ENCODE measurements at regions not wholly inside any gene's neighbourhood (a gene's known extent, or its start where the extent isn't known, plus 50 kb on each side); places are given as distances from the start of the nearest gene placed in this dataset.
"Not testable (repeated sequence)": the region's sequence is repeated elsewhere in the genome, so short reads cannot be mapped to it uniquely, and the experiment has no call there.

- DNase-seq = no peak
Measured at GRCh38 chr5:135154197-135154596, 120.2 kb upstream of the PITX1 start.

DNA sequence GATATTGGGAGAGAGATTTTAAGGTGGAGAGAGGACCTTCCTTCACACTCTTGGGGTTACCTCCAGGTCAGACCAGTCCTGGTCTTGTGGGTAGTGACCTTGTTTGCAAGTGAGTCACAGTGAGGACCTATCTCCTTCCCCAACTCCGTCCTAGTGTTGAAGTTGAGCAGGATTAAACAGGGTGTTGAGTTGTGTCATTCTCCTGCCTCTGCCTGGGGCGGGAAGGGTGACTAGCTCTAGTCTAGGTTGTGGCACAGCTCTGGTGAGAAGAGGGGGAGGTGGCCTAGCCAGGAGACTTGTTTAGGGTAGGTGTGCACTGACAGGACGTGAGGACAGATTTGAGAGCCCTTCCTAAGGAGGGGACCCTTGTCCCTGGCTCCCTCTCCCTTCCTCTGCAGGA lies 119.6 kb upstream of the PITX1 start:
- DNase-seq = no peak

DNA sequence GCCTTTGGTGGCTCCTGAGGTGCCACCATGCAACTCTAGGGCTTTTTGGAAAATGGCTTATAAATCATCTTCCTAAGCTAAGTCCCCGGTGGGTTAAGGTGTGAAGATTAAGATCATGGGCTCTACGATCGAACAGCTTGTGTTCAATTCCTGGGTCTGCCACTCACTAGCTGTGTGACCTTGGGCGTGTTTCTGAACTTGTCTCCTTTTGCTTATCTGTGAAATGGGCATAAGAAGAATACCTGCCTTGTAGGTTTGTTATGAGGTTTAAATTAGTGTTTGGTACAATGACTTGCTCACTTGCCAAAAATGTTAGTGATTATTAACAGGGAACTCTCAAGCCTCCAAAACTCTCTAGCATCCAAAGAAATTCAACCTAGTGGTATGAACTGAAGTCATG lies 119.2 kb upstream of the PITX1 start:
- DNase-seq = no peak

DNA sequence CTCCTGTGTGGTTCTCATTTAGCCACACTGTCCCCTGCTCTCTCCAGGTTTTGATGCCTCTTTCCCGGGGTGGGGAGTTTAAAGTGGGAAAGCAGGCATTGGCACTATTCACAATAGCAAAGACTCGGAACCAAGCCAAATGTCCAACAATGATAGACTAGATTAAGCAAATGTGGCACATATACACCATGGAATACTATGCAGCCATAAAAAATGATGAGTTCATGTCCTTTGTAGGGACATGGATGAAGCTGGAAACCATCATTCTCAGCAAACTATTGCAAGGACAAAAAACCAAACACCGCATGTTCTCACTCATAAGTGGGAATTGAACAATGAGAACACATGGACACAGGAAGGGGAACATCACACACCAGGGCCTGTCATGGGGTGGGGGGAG lies 117.6 kb upstream of the PITX1 start:
- not testable (repeated sequence) for DNase-seq

- no peak for DNase-seq
Measured at GRCh38 chr5:135151256-135151655, 117.2 kb upstream of the PITX1 start.

DNA sequence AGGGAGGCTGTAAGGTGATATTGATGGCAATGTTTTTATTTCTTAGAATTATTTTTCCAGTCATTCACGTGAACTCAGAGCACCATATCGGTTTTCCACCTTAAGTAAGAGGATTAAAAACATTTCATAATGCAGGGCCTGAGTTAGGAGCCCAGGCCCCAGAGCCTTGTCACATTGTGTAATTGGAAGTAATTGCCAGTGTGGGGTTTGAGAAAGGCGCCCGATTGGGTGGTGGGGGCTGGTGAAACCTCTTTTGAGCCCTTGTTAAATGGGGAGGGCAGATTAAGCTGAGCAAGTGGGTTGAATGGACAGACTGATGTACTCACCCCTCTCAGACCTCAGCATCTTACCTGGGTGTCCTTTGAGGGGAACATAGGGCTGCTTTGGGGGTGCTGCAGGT lies 116.7 kb upstream of the PITX1 start:
- DNase-seq = peak; percentile 45

DNA sequence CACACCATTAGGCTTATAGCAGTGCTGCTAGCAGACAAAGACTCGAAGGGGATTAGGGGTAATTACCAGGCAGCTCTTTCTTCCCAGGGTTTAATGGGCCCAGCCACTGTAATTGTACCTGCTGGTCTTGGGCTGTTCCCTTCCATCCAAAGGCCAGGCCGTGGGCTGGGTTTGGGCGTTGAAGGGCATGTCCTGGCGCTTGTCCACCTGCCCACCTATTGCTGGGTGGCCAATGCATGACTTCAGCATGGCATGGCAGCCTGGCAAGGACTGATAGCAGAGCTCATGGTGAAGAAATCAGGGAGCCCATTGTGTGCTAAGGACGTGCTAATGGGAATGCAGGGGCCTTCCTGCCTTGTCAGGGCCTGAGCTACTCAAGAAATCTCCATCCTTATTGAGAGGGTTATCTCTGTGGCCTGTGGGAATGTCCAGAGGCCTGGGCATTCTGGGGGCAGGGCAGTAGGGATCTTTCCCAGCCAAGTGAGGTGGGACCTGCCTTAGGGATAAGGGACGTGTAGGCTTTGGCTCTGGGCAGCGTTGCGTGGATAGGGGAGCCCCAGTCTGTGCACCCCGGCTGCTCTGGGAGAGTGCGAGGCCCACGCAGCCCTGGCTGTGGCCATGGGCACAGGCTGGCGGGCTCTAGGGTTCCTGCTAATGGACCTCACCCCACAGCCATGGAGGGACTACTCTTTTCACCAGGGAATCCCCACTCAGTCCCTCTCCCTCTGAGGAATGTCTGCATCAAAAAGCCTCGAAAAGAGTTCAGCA lies 116.1 kb upstream of the PITX1 start:
- DNase-seq = peak; percentile 50

DNA sequence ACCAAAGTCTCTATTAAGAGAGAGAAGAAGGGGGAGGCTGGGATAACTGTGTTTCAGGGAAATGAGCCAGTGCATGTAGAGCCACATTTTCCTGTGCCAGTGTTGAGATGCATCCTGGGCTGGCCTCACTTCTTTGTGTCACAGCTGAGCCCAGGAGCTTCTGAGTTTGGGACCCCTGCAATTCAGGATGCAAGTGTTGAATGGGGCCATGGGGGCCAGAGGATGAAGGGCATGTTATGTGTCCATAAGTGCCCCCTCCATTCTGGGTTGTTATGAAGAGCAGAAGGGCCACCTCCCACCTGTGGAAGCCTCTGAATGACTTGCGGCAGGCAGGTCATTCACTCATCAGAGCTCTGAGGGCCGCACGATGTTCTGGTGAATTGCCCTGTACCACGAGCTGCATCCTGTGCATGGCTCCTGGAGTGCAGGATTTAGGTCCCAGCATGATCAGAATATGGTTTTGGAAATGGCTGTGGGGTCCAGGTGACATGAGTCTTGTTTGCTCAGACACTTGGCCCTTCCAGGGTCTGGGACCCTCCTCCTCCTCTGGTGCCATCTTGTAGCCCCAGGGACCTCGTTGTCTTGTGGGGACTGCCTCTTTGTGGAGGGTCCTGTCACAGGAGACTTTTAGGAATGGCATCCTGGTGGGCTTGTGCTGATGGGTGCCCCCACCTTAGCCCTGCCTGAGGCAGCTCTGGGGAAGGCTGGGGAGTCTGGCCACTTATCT lies 115.4 kb upstream of the PITX1 start:
- no peak for DNase-seq

GRCh38 chr5:135147294-135148090 lies 113.5 kb upstream of the PITX1 start:
- no peak for DNase-seq

DNA sequence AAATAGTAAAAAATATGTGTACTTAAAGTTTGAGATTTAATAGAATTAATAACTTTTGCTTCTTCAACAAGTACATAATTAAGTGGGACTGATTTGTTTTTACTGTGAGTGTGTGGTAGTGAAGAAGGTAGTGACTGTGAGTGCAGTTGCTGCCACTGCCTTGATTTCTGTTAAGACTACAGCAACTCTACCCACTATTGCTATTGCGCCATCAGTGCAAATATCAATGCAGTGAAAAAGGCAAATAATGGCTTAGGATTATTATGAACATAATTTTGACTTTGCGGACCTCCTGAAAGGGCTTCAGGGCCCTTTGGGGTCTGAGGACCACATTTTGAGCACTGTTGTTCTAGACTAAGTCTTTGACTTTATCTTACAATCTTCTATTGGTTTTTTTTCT lies 112.0 kb upstream of the PITX1 start:
- DNase-seq = no peak

DNA sequence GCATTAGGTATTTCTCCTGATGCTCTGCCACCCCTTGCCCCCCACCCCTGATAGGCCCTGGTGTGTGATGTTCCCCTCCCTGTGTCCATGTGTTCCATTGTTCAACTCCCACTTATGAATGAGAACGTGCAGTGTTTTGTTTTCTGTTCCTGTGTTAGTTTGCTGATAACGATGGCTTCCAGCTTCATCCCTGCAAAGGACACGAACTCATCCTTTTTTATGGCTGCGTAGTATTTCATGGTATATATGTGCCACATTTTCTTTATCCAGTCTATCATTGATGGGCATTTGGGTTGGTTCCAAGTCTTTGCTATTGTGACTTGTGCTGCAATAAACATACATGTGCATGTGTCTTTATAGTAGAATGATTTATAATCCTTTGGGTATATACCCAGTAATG lies 109.7 kb upstream of the PITX1 start:
- not testable (repeated sequence) for DNase-seq

GRCh38 chr5:135141303-135142268 lies 107.6 kb upstream of the PITX1 start:
- no peak for DNase-seq

GRCh38 chr5:135140446-135141204 lies 106.6 kb upstream of the PITX1 start:
- no peak for DNase-seq

DNA sequence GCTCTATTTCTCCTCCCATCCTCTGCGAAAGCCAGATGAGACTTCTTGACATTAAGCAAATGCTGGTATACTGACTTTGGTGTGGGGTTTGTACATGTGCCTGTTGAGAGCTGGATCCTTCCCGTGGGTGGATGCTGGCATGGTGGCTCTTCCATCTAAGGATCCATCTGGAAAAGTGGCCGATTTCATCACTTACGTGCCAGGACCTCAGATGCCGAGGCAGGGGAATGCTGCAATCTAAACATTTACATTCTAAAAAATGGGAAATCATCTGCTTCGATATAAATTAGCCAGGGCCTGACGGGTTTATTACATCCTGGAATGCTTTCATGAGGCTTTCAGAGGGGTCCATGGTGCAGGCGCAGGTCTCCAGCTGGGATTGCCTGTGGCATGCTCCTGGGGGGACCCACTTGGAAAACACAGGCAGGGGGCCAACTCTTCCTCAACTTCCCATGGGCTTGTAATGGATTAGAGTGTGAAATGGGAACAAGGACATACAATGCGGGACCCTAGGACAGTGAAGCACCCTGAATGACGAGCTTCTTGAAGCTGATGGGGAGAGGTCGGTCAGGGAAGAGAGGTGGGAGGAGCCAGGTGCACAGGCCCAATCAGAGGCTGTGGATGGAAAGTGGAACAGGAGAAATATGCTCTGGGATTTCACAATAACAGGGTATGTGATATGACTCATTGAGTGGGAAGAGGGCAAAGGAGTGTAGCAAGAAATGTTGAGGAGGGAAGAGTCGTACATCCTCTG lies 105.5 kb upstream of the PITX1 start:
- DNase-seq = no peak

DNA sequence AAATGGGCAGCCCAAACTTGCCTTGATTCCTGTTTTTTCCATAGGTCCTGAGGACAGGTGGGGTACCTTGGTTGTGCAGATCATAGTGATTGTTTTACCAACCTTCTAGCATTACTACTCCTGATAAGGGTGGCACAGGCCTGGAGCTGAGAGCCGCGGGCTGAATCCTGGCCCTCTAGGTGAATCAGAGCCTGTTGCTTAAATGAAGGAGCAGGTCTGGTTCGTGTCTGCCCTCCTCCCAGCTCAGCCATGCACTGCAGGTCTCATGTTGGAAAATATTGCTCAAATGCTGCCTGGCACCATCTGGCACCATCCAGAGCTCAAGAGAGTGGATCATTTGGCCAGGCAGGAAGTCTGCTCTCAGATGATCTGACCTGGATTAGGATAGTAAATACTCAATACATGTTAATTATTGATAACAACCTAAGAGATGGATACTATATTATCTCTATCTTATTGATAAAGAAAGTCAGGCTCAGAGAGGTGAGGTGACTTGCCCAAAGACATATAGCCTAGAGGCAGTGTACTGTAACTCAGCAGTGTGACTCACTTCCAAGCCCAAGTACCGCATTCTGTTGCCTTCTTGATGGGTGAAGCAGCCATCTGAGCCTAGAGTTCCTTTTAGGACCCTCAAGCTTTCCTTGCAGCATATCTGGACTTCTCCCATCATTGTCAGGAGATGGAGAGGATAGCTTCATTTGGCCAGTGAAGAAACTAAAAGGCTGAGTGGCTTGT lies 104.3 kb upstream of the PITX1 start:
- DNase-seq = no peak

GRCh38 chr5:135137146-135137915 lies 103.3 kb upstream of the PITX1 start:
- no peak for DNase-seq

- DNase-seq = no peak
Measured at GRCh38 chr5:135136546-135136945, 102.5 kb upstream of the PITX1 start.

DNA sequence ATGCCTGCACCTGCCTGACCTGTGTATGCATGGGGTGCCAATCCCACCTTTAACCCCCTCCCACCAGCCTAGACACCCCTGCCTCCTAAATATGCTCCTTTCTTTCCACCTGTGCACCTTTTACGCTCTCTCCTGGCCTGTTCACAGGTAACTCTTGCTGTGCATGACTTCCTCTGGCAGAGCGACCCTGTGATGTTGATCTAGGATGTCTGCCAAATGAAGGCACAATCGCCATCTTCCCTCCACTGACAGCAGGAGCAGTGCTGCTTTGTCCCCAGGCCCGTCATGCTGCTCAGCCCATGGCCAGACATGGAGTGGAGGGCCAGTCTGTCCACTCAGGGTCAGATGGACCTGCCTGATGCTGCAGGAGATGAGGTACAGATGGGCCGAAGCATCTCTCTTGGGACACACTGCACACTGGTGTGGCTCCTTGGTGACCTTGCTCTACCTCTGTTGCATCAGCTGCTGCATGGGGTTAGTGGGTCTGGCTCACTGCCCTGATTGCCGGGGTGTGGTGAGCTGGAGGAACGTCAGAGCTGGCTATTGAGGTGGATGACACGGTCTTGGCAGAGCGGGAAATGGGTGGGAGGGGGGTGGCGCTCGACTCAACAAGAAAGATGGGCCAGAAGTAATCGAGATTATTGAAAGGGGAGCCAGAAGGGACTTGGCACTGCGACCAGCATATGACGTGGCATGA lies 101.7 kb upstream of the PITX1 start:
- DNase-seq = no peak
